Inferior parietal cortex (tissue), 1 donor: ENCODE measurements at regions not wholly inside any gene's neighbourhood (a gene's known extent, or its start where the extent isn't known, plus 50 kb on each side); places are given as distances from the start of the nearest gene placed in this dataset.
"Not testable (repeated sequence)": the region's sequence is repeated elsewhere in the genome, so short reads cannot be mapped to it uniquely, and the experiment has no call there.

ENCODE experiments used
- DNase-seq: peaks from one replicate; pipeline ENCODE4 v3.0.0-alpha.2; 2016; ENCODE audit errors: extremely low spot score

DNA sequence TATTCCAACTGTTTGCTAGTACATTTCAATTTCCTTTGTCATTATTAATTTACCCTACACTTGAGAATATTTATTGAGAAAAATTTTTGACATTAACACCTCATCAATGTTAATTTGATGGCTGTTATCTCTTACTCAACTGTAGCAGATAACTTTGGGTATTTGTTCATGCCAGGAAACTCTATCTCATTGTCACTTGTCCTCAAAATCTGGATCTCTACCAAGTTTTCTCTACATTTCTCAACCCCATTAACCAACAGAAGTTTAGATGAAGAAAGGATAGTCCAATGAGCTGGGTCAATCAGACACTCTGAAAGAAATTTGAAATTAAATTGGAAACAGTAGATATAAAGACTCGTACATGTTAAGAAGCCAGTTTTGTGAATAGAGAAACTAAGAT, 395.3 kb downstream of the TUSC1 start:
- DNase-seq = no peak

DNA sequence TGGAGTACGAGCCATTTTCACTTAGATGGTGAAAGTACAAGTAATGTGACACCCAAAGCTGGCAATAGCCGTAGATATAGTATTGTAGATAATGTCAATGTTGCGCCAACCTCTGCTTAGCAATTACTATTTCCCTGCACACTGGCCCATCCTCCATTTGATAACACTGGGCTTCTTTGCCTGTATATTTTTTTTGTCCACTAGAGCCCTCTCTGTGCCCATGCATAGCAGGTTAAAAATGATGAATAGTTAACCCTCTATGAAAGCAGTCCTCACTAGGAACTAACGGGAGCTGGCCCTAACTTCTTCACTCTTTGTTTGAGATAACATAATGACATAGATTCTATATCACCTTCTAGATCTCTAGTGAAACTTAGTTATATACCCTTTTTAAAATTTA, 416.8 kb downstream of the TUSC1 start:
- no peak for DNase-seq

DNA sequence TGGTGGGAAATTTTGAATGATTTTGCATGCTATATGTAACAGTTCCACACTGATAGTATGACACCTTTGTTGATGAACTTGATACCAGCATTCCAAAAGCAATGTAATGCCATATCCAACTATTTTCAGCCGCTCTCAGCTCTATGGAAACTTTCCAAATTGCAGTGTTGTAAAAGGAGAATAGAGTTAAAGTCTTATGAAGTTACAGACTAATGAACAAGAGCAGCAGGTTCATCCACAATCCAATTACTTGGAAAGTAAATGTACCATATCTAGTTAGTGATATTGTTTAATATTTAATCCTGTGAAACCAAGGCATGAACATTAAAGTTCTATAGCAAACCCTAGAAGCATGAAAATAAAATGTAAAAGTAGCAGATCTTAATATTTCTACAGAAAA, 418.2 kb downstream of the TUSC1 start:
- no peak for DNase-seq

DNA sequence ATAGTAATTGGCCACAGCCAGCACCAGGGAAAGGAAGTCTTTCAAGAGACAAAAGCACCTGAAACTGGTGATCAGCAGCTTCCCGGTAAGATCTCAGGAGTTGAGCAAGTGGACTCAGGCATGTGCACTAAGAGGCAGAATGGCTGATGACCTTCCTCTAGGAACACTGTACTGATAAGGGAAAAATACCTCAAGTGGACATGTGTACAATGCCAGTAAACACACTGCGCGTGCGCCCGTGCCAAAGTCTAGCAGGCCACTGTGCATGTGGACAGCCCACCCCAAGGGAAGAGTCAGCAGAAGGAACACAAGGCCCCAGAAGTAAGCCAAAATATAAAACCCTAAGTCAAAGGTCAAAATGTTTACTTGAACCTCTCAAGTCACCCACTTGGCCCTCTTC, 423.0 kb downstream of the TUSC1 start:
- no peak for DNase-seq

- no peak for DNase-seq
Measured at GRCh38 chr9:25254051-25254450, 424.2 kb downstream of the TUSC1 start.

GRCh38 chr9:25241421-25241820, 436.8 kb downstream of the TUSC1 start:
- no peak for DNase-seq

DNA sequence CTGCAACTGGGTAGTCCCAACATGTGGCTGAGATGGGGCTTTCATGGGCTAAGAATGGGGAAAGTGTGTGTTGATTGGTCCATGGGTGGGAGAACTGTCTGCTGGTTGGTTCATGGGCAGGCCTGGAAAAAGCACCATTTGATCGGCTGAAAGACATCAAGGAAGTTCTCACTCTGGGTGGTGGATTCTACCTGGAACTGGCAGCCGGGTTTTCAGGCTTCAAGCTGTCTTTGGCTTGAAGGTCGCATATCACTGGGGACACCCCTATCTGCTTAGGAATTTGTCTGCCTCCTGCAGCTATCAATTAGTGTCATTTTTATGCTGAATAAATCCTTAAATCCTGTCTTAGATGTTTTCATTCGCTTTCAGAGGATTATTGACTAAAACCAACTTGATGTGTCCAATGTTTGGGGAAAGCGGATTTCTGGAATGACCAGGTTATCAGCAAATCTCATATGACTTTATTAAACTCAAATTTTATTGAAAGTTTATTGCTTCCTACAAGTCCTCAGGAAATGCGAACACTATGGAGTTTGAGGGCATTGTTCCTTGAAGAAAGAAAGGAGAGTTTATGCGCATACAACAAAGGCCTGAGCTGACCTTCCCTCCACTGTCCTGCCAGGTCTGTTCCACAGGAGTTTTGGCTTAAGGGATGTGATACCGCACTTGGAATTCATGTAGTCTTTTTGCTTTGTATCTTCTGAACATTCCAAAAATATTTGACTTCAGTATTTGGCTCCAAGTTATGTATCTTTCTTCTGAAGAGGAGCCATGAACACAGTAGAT, 451.1 kb downstream of the TUSC1 start:
- DNase-seq = no peak

GRCh38 chr9:25225938-25226760, 452.1 kb downstream of the TUSC1 start:
- no peak for DNase-seq

DNA sequence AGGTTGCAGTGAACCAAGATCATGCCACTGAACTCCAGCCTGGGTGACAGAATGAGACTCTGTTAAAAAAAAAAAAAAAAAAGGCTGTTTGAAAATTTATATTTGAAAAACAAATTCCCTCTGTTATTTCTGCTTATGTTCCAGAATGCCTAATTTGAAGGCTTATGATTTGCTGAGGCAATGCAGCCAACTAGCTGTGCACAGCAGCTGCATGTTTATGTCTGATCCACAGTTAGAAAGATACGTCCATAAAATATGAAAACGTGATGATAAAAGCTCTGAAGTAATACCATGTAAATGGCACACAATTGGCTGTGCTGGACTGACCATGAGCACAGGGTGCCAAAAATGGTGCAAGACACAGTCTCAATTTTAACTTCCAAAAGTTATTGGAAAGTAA, 453.2 kb downstream of the TUSC1 start:
- DNase-seq = no peak

GRCh38 chr9:25224309-25224708, 453.9 kb downstream of the TUSC1 start:
- no peak for DNase-seq

- DNase-seq = no peak
Measured at GRCh38 chr9:25212361-25212760, 465.9 kb downstream of the TUSC1 start.

DNA sequence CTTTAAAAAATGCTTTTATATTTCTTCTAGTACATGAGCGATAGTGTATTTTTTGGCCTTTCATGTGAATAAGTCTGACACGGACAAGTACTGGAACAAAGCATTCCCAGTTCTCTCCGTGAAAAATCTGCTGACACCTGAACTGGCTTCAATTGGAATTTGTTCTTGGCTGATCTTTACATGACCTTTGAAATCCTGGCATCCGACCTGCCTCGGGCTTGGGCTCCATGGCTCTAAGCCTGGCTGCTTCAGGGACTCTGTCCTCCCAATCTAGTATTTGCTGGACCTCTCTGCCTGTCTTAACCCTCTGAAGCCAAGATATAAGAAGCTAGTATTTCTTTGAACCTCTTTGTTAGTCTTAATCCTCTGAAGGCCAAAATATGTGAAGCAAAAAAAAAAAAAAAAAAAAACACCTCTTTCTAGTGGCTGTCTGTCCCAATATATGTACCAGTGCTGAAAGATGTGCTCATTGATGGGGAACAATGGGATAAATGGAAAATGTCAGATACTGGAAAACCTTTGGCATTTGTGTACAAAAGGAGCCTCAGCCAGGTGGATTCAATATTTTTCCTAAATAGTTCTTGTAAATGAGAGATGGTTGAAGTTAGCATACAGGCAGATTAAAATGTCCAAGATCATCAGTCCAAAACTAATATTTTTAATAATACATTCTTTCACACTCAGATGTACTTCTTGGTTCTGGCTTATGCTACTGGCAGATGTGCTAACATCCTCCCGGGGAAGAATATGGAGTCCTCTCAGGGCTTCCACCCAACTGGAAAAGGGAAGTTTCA, 470.6 kb downstream of the TUSC1 start:
- no peak for DNase-seq

GRCh38 chr9:25206027-25206426, 472.2 kb downstream of the TUSC1 start:
- DNase-seq = no peak

GRCh38 chr9:25205285-25205684, 473.0 kb downstream of the TUSC1 start:
- DNase-seq = no peak

DNA sequence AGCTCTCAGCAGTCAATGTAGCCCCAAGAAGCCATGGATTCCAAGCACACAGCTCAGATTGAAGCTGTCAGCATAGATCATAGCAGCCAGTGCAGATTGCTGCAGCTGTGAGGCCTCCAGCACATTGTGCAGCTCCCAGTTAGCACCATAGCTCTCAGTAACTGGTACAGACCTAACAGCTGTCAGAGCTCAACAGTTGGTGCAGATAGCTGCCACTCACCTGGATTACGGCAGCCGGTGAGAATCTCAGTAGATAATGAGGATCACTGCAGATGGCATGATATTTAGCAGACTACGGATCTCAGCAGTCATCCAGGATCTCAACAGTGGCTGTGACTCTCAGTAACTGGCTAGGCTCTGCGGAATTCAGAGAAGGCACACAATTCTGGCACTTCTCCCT, 500.4 kb downstream of the TUSC1 start:
- DNase-seq = no peak

- no peak for DNase-seq
Measured at GRCh38 chr9:25129537-25129936, 548.7 kb downstream of the TUSC1 start.

DNA sequence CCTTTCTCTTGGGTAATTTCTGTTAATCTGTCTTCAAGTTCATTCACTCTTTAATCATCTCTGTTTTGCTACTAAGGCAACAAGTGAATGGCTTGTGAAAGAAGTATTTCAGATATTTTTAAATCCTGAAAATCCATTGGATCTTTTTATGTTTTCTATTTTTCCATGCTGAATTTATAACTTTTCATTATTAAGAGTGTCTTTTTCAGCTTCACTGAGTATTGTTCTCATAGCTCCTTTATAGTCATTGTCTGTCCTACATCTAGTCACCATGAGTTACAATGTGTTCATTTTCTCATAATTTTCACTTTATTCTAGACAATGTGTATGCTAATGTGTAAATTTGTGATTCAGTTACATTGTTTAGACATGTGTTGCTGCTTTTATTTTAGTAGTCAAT, 556.4 kb downstream of the TUSC1 start:
- no peak for DNase-seq

DNA sequence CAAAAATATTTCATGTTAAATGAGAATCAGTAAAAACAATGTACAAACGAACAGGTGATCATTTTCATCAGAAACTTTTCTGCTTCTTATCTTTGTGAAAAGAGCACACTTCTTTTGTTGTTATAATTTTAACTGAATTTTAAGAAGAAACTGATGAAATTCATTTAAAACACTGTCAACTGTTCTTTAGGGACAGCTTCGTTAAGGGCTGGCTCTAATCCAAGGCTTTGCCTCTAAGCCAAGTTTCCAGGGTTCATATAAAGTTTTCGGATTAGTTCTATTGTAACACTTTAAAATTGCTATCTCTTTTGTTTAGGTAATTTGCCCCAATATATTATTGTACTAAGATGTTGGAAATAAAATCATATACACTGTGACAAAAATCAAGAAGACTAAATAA, 559.2 kb downstream of the TUSC1 start:
- no peak for DNase-seq

DNA sequence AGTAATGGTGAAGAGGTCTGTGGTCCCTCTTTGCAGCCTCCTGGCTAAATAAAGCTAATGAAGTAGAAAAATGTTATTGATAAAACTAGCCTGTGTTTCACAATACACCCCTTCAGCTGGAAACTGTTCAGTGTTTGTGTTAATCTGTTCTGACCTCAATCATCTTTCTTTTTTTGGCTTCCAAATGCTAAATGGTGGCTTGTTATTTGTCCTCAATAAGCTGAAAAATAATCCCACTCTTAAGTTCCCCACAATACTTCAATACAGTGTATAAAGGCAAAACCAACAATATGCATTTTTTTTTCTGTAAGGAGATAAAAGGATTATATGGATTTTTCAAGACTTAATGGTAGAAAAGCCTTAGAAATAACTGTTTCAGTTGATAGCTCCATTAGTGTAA, 560.5 kb downstream of the TUSC1 start:
- no peak for DNase-seq

DNA sequence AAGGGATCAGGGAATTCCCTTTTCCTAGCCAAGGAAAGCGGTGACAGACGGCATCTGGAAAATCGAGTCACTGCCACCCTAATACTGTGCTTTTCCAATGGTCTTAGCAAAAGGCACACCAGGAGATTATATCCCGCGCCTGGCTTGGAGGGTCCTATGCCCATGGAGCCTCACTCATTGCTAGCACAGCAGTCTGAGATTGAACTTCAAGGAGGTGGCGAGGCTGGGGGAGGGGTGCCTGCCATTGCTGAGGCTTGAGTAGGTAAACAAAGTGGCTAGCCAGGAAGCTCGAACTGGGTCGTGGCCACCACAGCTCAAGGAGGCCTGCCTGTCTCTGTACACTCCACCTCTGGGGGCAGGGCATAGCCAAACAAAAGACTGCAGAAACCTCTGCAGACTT, 556.5 kb upstream of the IZUMO3 start:
- DNase-seq = not testable (repeated sequence)

- no peak for DNase-seq
Measured at GRCh38 chr9:25094518-25094917, 548.8 kb upstream of the IZUMO3 start.

- DNase-seq = no peak
Measured at GRCh38 chr9:25078202-25078601, 532.5 kb upstream of the IZUMO3 start.
